ENCODE measurements at regions not wholly inside any gene's neighbourhood (a gene's known extent, or its start where the extent isn't known, plus 50 kb on each side); places are given as distances from the start of the nearest gene placed in this dataset.

DNA sequence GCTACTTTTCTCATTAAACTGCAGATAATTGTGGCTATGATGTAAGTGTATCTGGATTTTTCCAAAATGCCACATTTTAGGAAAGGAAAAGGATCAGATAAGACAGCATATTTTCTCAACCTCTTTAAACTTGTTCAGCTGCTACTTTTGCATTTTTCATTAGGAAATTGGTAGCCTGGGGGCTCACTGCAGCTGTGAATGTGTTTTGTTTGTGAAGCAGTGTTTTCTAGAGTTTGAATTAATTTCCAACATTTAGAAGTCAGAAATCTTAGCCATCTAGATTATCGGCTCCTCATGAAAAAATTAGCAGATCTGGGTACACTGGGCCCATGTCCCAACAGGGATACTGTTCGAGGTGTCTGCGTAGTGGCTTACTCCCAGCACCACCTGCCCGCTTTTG is 56.3 kb upstream of the ZDBF2 start:
- BruUV-seq (replicated peaks), result no TSS peak
- H3K36me3 Mint-ChIP-seq (ENCODE audit: insufficient read depth, unreplicated experiment), result no peaks in the 10 kb centered on the region
- H3K27ac Mint-ChIP-seq (ENCODE audit: low read depth, unreplicated experiment), result no peak overlapping the region
- ChIA-PET POLR2A (interaction anchor here (1.5 to 1.6 kb wide), 2 partner anchors 56 to 57 kb away, joined by 4 to 5 read pairs; partner anchors contain the start of gene ZDBF2), CTCF (interaction anchor here (1.1 kb wide), 2 partner anchors 56 to 58 kb away, joined by 3 to 4 read pairs; partner anchors contain the start of genes EEF1B2 and NDUFS1)
- peaks cover 5% of the 10 kb centered on the region for H3K4me1 Mint-ChIP-seq (ENCODE audit: insufficient read depth, unreplicated experiment)
- H3K4me3 Mint-ChIP-seq (ENCODE audit: unreplicated experiment), result no peak overlapping the region
- intact Hi-C loops (cut with micrococcal nuclease), result no loop called here
- H3K9me3 Mint-ChIP-seq (ENCODE audit: unreplicated experiment), result peaks cover 7% of the 10 kb centered on the region
- no peak for DNase-seq (ENCODE audit: unreplicated experiment)
- TF ChIP-seq, protein P1, sequence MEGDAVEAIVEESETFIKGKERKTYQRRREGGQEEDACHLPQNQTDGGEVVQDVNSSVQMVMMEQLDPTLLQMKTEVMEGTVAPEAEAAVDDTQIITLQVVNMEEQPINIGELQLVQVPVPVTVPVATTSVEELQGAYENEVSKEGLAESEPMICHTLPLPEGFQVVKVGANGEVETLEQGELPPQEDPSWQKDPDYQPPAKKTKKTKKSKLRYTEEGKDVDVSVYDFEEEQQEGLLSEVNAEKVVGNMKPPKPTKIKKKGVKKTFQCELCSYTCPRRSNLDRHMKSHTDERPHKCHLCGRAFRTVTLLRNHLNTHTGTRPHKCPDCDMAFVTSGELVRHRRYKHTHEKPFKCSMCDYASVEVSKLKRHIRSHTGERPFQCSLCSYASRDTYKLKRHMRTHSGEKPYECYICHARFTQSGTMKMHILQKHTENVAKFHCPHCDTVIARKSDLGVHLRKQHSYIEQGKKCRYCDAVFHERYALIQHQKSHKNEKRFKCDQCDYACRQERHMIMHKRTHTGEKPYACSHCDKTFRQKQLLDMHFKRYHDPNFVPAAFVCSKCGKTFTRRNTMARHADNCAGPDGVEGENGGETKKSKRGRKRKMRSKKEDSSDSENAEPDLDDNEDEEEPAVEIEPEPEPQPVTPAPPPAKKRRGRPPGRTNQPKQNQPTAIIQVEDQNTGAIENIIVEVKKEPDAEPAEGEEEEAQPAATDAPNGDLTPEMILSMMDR (IDR thresholded peaks at IDR 0.05; ENCODE audit: unreplicated experiment), result no peak
- no peaks in the 10 kb centered on the region for H3K27me3 Mint-ChIP-seq (ENCODE audit: insufficient read depth, unreplicated experiment)

GRCh38 chr2:206218796-206219499 is 55.5 kb upstream of the ZDBF2 start:
- Mint-ChIP-seq H3K27ac (ENCODE audit: low read depth, unreplicated experiment) (no peak overlapping the region), H3K9me3 (ENCODE audit: unreplicated experiment) (peaks cover 7% of the 10 kb centered on the region), H3K27me3 (ENCODE audit: insufficient read depth, unreplicated experiment) (no peaks in the 10 kb centered on the region), H3K4me1 (ENCODE audit: insufficient read depth, unreplicated experiment) (no peaks in the 10 kb centered on the region), H3K4me3 (ENCODE audit: unreplicated experiment) (no peak overlapping the region), H3K36me3 (ENCODE audit: insufficient read depth, unreplicated experiment) (no peaks in the 10 kb centered on the region)
- ChIA-PET POLR2A (interaction anchor here (0.6 to 1.6 kb wide), 5 partner anchors 16 to 60 kb away, joined by 3 to 5 read pairs (median 4); partner anchors contain the start of genes EEF1B2, NDUFS1 and ZDBF2), CTCF (interaction anchor here (1.1 kb wide), 3 partner anchors 41 to 59 kb away, joined by 3 to 5 read pairs (median 4); partner anchors contain the start of genes EEF1B2 and NDUFS1)
- intact Hi-C loops (cut with micrococcal nuclease), result no loop called here
- BruUV-seq (replicated peaks), result no TSS peak
- DNase-seq (ENCODE audit: unreplicated experiment), result no peak
- TF ChIP-seq, protein P1 (IDR thresholded peaks at IDR 0.05; ENCODE audit: unreplicated experiment), result no peak

- DNase-seq (ENCODE audit: unreplicated experiment), result no peak
- Mint-ChIP-seq H3K36me3 (ENCODE audit: insufficient read depth, unreplicated experiment) (no peaks in the 10 kb centered on the region), H3K27ac (ENCODE audit: low read depth, unreplicated experiment) (no peak overlapping the region), H3K27me3 (ENCODE audit: insufficient read depth, unreplicated experiment) (no peaks in the 10 kb centered on the region), H3K9me3 (ENCODE audit: unreplicated experiment) (peaks cover 7% of the 10 kb centered on the region), H3K4me3 (ENCODE audit: unreplicated experiment) (no peak overlapping the region), H3K4me1 (ENCODE audit: insufficient read depth, unreplicated experiment) (no peaks in the 10 kb centered on the region)
- no TSS peak for BruUV-seq (replicated peaks)
- TF ChIP-seq, protein P1 (IDR thresholded peaks at IDR 0.05; ENCODE audit: unreplicated experiment), result no peak
- CTCF ChIA-PET, result interaction anchor here (1.1 kb wide), 1 partner anchor 40 kb away, joined by 5 read pairs; no protein-coding TSS in a partner anchor
- POLR2A ChIA-PET, result interaction anchor here (0.5 to 1.3 kb wide), 5 partner anchors 10 to 70 kb away, joined by 3 to 4 read pairs (median 3); no protein-coding TSS in a partner anchor
- intact Hi-C loops (cut with micrococcal nuclease), result no loop called here
Observed at GRCh38 chr2:206219957-206220356, 54.5 kb upstream of the ZDBF2 start.

DNA sequence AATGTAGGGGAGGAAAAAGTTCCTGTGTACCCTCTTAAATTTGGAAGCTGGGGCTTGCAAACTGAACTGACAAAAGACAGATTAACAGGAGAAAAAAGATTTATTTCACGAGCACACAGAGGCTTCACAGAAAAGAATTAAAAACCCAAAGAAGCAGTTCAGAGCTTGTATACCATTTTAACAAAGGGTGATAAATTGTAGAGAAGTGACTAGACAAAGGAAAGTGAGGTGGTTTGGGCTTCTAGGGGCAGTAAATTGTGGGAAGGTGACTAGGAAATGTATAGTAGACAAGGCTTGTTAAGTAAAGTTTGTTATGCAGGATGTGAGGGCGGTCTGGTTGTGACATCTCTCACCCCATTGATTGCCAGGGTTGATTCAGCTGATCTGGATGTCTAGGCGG is 53.5 kb upstream of the ZDBF2 start:
- H3K36me3 Mint-ChIP-seq (ENCODE audit: insufficient read depth, unreplicated experiment), result no peaks in the 10 kb centered on the region
- no peaks in the 10 kb centered on the region for H3K27me3 Mint-ChIP-seq (ENCODE audit: insufficient read depth, unreplicated experiment)
- no peak overlapping the region for H3K4me3 Mint-ChIP-seq (ENCODE audit: unreplicated experiment)
- DNase-seq (ENCODE audit: unreplicated experiment), result no peak
- peaks cover 7% of the 10 kb centered on the region for H3K9me3 Mint-ChIP-seq (ENCODE audit: unreplicated experiment)
- CTCF ChIA-PET, result interaction anchor here (0.7 kb wide), 1 partner anchor 73 kb away, joined by 3 read pairs; no protein-coding TSS in a partner anchor
- TF ChIP-seq, protein P1 (IDR thresholded peaks at IDR 0.05; ENCODE audit: unreplicated experiment), result no peak
- POLR2A ChIA-PET, result interaction anchor here (1.0 to 1.3 kb wide), 3 partner anchors 8 to 60 kb away, joined by 3 to 4 read pairs (median 3); a partner anchor contains a TSS
- no peak overlapping the region for H3K27ac Mint-ChIP-seq (ENCODE audit: low read depth, unreplicated experiment)
- H3K4me1 Mint-ChIP-seq (ENCODE audit: insufficient read depth, unreplicated experiment), result no peaks in the 10 kb centered on the region
- intact Hi-C loops (cut with micrococcal nuclease), result no loop called here
- BruUV-seq (replicated peaks), result no TSS peak

All from MCF 10A (cell line).